Left cardiac atrium (tissue), 4 donors: ENCODE measurements at regions not wholly inside any gene's neighbourhood (a gene's known extent, or its start where the extent isn't known, plus 50 kb on each side); places are given as distances from the start of the nearest gene placed in this dataset.
A peak's percentile ranks its signal among the peaks of the same experiment; 100 is the strongest.
"Not testable (repeated sequence)": the region's sequence is repeated elsewhere in the genome, so short reads cannot be mapped to it uniquely, and the experiment has no call there.

Source experiments
- ATAC-seq, 2 donors: fragments of 200-7000 bp; cut with Tn5 transposase; one replicate each; pipeline ENCODE4 v1.9.1; 2020; ENCODE audit warnings: mild to moderate bottlenecking in 2 of 2, moderate library complexity in 2 of 2
- DNase-seq: peaks from one replicate; pipeline ENCODE4 v3.0.0-alpha.2; 2020
- intact Hi-C, 2 donors: fragments of 100-400 bp; cut with DNase I; formaldehyde crosslinking; loops; one replicate each; pipeline versions ENCODE4 v1.14.1 to v1.15.1; 2022 to 2023
- donor health status: DM: no; HTN: yes; CAD: no.
- donor health status: DM: no; HTN: yes; CAD: no; lungs with severe emphysema.
- donor health status: DM: yes; HTN: yes; CAD: no.
- donor health status: Dilated cardiomyopathy.

DNA sequence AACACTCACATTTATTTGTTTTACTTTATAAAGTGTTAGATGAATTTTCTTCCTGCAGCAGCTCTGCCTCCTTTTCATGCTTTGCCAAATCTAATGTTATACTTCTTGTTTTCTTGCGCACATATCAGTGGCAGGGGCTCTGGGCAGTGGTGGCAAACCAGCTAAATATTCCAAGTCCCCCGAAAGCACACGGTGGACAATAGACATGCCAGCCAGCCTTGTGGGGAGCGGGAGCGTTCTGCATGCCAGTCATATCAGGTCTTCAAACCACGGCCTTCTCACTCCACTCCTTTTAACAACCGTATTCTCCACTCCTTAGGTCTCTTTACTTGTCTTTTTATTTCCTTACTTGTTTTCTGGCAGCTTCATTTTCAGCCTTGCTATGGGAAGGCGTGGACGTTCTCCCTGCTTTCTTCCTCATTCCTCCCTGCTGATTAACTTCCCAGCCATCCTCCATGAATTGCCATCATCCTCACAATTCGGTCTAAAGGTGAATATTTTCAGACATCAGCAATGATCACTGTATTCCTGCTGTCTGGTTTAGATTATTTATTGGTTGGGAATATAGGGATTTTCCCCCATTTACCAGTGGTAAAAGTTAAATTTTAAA, 77.1 kb upstream of the WASF3 start:
- DNase-seq (no peak), ATAC-seq (no peak)
- intact Hi-C loops: loop anchor here in 1 of 2 donors (5.0 kb wide), 1 partner anchor 217 kb away; no protein-coding TSS in a partner anchor

DNA sequence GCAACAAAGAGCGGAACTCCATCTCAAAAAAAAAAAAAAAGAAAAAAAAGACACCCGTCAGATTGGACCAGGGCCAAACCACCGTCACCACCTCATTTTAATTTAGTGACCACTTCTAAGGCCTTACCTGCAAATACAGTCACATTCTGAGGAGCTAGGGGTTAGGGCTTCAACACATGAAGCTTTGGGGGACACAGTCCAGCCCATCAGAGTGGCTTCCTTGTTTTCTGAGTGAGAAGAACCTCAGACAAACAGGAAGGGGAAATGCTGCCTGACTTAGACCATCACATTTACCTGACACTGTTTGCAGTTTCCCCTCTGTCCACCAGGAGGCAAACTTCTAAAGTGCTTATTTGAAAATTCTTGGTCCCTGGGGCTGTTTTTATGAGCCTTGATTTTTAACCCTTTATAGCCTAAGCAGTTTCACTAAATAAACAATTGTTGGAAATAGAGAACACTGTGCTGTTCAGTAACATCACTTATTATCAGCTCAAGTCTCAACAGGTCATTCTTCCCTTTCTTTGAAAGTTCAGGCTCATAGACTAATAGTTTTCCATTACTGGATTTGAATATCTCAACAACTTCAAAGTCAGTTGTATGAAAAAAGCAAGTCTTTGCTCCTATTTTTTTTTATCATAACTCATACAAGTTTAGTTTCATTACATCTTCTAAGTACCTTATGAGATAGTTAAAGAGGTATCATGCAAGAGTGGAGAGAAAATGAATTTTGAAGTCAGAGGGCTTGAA, 74.9 kb upstream of the WASF3 start:
- peak; percentile 55 for DNase-seq
- intact Hi-C loops: loop anchor here (2.0 to 5.0 kb wide), 2 partner anchors 215 to 216 kb away; no protein-coding TSS in a partner anchor
- peak in 1 of 2 donors; percentile 24 for ATAC-seq

DNA sequence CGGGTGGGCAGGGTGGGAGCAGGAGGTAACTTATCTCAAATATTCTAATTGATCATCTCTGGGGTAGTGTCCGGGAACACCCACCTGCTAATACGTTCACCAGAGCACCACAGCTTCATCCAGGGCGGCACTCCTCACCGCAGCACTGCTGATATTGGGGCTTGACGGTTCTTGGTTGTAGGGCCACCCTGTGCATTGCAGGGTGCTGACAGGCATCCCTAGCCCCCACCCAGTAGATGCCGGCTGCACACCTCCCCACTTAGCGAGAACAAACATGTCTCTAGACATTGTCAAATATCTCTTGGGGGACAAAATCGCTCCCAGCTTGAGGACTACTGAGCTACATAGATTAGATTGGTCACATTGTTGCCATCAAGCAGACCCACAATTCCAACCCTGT, 73.9 kb upstream of the WASF3 start:
- no peak for DNase-seq
- intact Hi-C loops: loop anchor here (2.0 to 5.0 kb wide), 2 partner anchors 214 to 215 kb away; no protein-coding TSS in a partner anchor

GRCh38 chr13:26484196-26484595, 73.3 kb upstream of the WASF3 start:
- DNase-seq: no peak
- intact Hi-C loops: loop anchor here in 1 of 2 donors (5.0 kb wide), 1 partner anchor 213 kb away; no protein-coding TSS in a partner anchor
- no peak for ATAC-seq

More for the DNA sequence above, 73.9 kb upstream of the WASF3 start:
- no peak for ATAC-seq

DNA sequence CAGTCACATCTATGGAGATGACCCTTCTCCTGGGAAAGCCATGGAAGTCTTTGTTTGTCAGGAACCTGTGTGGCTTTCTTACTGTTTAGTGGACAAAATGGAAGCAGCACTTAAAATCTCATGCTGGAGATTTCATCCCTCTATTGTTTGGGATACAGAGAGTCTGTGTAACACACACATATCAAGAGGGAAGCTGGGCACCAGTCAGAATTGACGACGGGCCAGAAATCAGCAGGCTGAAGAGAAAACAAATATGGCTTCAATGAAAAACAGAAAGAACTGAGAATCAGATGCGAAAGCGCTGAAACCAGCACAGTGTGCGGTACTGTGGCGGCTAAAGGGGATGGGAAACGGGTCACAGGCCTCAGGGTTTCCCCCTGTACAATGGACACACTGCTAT, 72.2 kb upstream of the WASF3 start:
- intact Hi-C loops: no loop called here
- ATAC-seq (no peak), DNase-seq (no peak)

- ATAC-seq: peak; percentile 51 to 65
- peak; percentile 33 for DNase-seq
- intact Hi-C loops: no loop called here
Measured at GRCh38 chr13:26485786-26486185, 71.7 kb upstream of the WASF3 start.

DNA sequence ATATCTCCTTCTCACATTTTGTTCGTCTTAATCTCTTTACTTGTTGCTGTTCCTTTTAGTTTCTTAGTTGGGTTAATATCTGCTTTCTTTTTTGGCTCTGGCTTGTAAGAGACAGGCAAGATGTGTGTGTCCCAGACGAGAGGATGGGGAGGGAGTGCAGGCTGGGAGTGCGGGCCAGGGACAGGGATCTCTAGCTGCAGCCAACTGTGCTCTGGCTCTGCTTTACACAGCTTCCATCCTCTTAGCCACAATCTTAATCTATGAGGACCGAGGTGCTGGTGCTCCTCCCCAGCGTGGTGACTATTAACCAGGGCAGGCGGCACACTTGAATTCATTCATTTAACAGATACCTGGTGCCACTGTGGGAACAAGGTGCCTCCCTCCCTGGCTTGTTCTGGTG, 70.9 kb upstream of the WASF3 start:
- intact Hi-C loops: no loop called here
- DNase-seq (peak; percentile 35), ATAC-seq (peak; percentile 72 to 86)

DNA sequence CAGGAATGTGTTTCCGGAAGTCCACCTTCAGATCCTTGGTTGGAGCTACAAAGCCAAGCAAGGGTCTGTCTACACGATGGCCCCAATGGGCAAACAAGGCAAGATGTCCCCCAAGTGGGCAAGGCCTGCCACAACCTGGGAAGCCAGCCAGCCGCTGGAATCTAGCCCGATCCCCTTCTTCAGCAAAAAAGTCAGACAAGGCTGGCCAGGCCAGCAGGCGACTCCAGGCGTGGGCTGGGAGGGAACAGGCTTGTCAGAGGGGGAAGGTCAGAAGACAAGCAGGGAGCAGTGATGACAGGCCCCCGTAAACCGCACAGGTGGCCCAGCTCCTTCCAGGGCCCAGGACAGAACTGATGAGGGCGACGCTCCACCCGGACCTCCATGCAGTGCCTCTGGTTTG, 69.7 kb upstream of the WASF3 start:
- intact Hi-C loops: no loop called here

GRCh38 chr13:26488236-26489003, 69.1 kb upstream of the WASF3 start:
- DNase-seq: no peak
- intact Hi-C loops: no loop called here

More for the DNA sequence above, 69.7 kb upstream of the WASF3 start:
- ATAC-seq: no peak
- DNase-seq: no peak

DNA sequence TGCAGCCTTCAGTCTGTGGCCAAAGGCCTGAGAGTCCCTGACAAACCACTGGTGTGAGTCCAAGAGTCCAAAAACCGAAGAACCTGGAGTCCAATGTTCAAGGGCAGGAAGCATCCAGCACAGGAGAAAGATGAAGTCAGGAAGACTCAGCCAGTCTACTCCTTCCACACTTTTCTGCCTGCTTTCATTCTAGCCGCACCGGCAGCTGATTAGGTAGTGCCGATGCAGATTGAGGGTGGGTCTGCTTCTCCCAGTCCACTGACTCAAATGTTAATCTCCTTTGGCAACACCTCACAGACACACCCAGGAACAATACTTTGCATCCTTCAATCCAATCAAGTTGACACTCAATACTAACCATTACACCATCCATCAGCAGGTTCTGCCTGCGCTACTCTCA, 65.2 kb upstream of the WASF3 start:
- intact Hi-C loops: loop anchor here in 1 of 2 donors (10.0 kb wide), 1 partner anchor 308 kb away; no protein-coding TSS in a partner anchor
- DNase-seq, ATAC-seq: not testable (repeated sequence)

More at GRCh38 chr13:26488236-26489003, 69.1 kb upstream of the WASF3 start:
- no peak for ATAC-seq

GRCh38 chr13:26494571-26495195, 62.8 kb upstream of the WASF3 start:
- intact Hi-C loops: loop anchor here (5.0 to 10.0 kb wide), 2 partner anchors 237 to 310 kb away; no protein-coding TSS in a partner anchor
- DNase-seq: no peak
- no peak for ATAC-seq

DNA sequence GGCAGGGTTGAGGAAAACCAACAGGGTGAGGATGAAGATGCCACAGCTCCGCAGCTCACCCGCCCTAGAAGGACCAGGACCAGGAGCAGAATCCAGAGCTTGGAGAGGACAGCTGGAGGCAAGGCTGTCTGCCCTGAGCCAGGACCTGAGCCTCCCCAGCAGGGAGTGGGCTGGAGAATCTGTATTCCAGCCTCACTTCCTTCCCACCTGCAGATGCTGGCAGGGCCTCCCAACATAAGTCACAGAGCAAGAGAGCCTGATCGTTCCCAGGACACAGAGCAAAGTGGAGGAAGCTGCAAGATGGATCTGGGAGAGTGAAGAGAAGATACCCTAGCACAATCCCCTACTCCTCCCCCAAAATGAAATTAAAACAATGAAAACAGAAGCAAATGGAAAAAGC, 61.7 kb upstream of the WASF3 start:
- ATAC-seq: no peak
- DNase-seq: no peak
- intact Hi-C loops: loop anchor here (2.0 to 10.0 kb wide), 3 partner anchors 238 to 311 kb away; no protein-coding TSS in a partner anchor

DNA sequence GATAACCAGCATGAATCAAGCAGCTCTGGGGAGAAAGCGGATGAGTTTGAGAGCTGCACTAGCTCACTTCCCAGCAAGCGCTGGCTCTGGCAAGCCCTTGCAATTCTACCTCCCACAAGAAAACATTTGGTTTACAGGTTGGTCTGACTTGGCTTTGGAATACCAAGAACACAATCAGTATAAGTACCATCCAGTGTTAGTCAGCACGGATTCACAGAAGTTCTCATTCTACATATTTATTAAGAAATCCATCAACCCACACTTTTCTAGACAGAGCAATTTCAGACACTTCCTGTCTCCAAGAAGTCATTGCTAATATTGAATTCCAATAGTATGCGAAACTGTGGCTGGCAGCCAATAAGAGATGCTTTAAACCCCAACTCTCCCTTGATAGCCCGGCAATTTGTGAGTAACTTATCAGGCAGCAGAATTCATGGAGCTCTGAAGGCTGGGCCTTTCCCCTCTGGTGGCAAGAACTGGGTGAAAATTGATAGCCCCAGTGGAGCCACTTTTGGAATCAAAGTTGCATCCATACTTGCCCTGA, 59.4 kb upstream of the WASF3 start:
- intact Hi-C loops: loop anchor here (2.0 to 10.0 kb wide), 3 partner anchors 241 to 313 kb away; no protein-coding TSS in a partner anchor
- ATAC-seq (peak in 1 of 2 donors; percentile 35), DNase-seq (no peak)

DNA sequence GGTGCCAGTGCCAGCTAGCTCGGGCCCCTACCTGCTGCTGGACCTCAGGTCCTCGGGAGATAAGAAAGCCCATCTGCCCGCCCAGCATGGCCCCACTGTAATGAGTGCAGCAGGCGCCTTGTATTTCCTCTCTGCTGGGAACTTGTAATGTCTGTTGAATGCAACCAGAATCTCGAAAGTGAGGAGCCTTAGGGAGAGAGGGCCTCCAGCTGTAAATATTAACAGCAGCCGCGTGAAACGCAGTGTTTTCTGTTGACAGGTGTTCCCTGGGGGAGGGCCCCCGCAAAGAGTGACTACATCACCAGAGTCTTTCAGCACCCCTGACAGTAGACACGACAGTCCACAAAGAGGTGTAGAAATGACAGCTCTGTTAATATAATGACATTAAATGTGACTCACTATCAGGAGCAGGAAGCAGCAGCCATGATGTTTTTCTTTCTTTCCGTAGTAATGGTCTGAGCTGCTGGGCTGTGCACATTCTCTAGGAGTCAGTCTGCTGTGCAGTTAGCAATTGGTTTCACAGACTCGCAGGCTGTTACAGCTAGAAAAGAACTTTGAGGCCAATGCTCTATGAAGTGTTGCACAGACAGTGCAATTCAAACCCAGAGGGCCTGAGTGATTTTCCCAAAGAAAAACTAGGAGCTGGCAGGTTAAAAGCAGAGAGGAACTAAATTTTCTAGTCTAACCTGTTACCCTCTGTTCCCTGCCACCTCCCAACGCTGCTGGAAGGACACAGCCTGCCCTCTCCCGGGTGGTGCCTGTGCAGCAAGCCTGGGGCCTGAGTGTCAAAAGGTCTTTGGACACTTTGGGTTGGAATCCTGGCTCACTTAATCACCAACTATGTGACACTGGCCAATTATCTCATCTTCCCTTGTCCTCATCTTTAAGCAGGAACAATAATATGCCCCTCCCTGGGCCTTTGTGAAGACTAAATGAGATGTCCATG, 58.6 kb upstream of the WASF3 start:
- ATAC-seq: peak in 1 of 2 donors; percentile 6
- intact Hi-C loops: loop anchor here (5.0 to 10.0 kb wide), 2 partner anchors 242 to 314 kb away; no protein-coding TSS in a partner anchor
- DNase-seq: no peak

GRCh38 chr13:26500618-26501320, 56.7 kb upstream of the WASF3 start:
- DNase-seq (no peak), ATAC-seq (no peak)
- intact Hi-C loops: no loop called here

DNA sequence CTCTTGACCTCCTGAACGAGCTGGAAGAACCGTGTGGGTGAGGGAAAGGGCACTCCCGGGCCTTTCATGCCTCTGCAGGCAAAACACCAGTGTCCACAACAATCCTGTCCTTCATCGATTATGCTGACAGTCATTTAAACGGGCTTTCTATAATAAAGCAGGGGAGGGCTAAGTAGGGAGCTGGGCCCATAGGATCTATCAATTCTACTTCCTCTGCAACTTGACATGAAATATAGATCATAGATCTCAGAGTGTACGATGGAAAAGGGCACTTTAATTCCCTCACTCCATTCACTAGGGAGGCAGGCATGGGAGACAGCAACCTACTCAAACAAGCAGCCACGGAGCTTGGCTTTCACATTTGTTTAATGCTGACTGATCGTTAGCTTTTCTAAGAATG, 55.8 kb upstream of the WASF3 start:
- ATAC-seq: no peak

DNA sequence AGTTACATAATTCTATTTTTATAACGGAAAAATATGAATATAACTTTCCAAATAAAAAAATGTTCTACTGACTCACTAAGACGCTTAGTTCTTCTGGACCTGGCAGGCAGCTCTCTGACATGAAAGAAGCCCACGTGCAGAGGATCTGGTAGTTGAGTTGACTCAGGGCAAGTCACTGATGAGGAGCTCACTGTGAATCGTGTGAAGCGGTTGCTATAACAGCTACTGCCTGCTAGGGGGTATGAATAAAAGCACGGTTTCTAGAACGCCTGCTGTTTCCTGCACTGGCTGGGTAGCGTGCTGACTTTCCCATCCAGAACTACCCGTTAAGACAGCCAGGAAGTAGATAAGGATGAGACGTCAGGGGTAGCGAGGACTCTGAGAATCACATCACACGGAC, 54.7 kb upstream of the WASF3 start:
- peak; percentile 65 to 85 for ATAC-seq
- peak; percentile 50 for DNase-seq

More for the DNA sequence above, 55.8 kb upstream of the WASF3 start:
- DNase-seq: no peak
- intact Hi-C loops: no loop called here

More for the DNA sequence above, 54.7 kb upstream of the WASF3 start:
- intact Hi-C loops: no loop called here
